GM12892 (cell line): ENCODE measurements at regions not wholly inside any gene's neighbourhood (a gene's known extent, or its start where the extent isn't known, plus 50 kb on each side); places are given as distances from the start of the nearest gene placed in this dataset.

ENCODE experiments used
- DNase-seq: peaks from one replicate; pipeline ENCODE4 v3.0.0; 2011; ENCODE audit not compliant: insufficient read length
- FAIRE-seq: peaks from 2 replicates; lab custom pipeline; 2011; peaks lifted over from hg19 to GRCh38; lab: Jason Lieb, UNC
- POLR2A ChIP-seq: IDR thresholded peaks from 2 replicates; pipeline ENCODE4 v1.6.1; 2011; ENCODE audit warnings: low read depth, low read length, control low read depth
- POLR2AphosphoS5 ChIP-seq: IDR thresholded peaks from 2 replicates; pipeline ENCODE4 v1.6.1; 2011; ENCODE audit warnings: low read depth, low read length, control low read depth
- TAF1 ChIP-seq: IDR thresholded peaks from 2 replicates; pipeline ENCODE4 v1.6.1; 2011; ENCODE audit warnings: low read depth, mild to moderate bottlenecking, control low read depth, low read length, borderline replicate concordance

DNA sequence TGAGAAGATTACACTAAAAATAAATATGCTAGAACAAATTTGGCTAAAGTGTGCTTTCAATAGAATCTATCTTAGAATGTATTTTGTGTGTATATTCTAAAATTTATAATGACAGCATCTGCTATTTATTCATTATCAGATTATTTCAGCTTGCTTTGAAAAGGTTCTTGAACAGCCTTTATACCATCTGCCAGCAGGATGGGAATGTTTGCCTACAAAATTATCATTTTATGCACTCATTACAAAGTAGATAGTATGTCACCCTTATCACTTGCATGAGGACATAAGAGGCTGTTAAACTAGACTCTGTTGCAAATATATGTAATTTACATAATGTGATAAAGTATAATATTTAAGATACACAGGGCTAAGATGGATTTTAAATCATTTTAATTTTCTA, 1286.9 kb upstream of the PCDH20 start:
- TF ChIP-seq POLR2AphosphoS5 (no peak), TAF1 (no peak), POLR2A (no peak)
- FAIRE-seq (no peak), DNase-seq (no peak)

DNA sequence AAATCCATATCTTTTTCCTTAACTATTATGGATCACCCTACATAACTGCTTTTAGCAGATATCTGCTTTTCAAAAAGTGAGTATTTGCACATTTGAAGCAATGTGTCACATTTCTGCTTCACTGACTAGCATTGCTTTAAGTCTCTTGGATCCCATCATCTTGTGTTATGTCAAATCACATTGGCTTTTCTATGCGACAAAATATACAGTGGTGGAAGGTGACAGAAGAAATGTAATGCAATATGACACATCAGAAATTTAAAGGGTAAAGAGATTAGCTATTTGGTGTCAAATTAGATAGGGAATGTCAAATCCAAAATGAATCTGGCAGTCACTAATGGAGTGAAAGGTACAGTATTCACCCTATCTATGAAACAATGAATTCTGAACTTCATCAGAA, 1282.1 kb upstream of the PCDH20 start:
- DNase-seq (no peak), FAIRE-seq (no peak)
- TF ChIP-seq TAF1 (no peak), POLR2A (no peak), POLR2AphosphoS5 (no peak)

DNA sequence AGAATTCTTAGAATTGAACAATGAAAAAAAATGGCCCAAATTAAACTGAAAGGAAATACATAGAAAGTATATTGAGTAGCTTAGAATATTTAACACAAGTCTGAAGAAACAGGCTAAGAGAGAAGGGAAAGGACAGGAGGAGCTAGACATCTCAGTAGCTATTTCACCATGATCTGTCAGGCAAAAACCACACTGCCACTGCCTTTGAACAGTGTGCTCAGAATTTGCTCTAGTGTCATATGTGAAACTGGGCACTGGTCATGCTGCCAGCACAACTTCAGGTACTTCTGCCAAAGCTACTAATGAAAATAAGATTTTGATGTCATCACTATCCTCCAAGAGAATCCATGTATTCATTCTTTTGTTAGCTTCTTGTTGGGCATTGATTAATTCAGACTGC, 1280.8 kb upstream of the PCDH20 start:
- TF ChIP-seq TAF1: no peak
- no peak for TF ChIP-seq POLR2A
- no peak for TF ChIP-seq POLR2AphosphoS5
- DNase-seq (no peak), FAIRE-seq (no peak)

GRCh38 chr13:62687732-62688131, 1272.1 kb upstream of the PCDH20 start:
- DNase-seq: no peak
- TF ChIP-seq TAF1 (no peak), POLR2AphosphoS5 (no peak), POLR2A (no peak)
- FAIRE-seq: no peak

DNA sequence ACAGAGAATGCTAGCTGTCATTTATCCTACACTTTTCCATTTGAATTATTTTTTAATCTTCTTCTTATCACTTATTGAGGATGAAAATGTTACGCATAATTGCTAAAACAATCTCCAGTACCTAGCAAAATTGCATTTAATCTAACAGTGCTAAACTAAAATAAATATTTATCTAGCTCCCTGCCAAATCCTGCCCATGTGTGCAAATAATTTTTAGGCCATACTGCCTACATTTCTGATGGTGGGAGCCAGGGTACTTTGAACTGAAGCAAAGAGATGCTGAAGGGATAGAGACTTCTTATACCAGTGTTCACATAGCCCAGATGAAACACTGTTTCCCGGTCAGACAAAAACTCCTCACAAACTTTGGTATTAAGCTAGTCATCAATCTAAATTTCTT, 1268.7 kb upstream of the PCDH20 start:
- TF ChIP-seq TAF1 (no peak), POLR2A (no peak), POLR2AphosphoS5 (no peak)
- no peak for DNase-seq
- FAIRE-seq: no peak

DNA sequence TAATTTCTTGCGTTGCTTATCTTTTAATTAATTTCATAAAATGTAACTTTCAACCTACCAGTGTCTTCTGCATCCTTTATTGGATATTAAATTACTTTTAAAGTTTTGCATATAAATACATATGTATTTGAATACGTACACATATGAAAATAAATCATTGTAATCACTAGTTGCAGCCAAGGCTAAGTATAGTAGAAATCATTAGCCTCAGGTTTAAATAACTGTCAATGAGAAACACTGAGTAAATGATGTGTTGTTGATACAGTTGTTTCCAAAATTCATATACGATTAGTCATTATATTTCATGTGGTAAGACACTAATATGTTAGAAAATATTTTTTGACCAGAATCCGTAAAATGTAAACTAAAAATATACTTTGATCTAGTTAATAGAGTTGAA, 1267.1 kb upstream of the PCDH20 start:
- DNase-seq (no peak), FAIRE-seq (no peak)
- TF ChIP-seq POLR2AphosphoS5 (no peak), TAF1 (no peak), POLR2A (no peak)

DNA sequence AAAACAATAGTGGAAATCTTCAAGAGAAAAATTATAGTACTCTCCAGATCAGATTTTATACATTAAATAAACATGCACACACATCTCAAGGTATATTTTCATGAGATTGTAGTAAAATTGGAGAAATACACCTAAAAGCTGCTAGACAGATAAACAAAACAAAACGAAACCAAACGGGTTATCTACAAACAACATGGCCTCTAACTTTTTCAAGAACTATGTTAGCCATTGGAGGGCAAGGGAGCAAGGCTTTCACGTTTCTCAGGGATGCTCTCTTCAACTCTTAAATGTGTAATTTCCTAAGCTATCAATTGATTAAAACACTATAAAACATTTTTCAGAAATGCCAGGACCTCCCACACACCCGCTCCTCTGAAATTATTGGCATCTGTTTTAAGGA, 1262.4 kb upstream of the PCDH20 start:
- DNase-seq: no peak
- TF ChIP-seq TAF1 (no peak), POLR2AphosphoS5 (no peak), POLR2A (no peak)
- no peak for FAIRE-seq

GRCh38 chr13:62663767-62664166, 1248.1 kb upstream of the PCDH20 start:
- no peak for TF ChIP-seq POLR2A
- no peak for TF ChIP-seq POLR2AphosphoS5
- TF ChIP-seq TAF1: no peak
- DNase-seq: no peak
- FAIRE-seq: no peak

GRCh38 chr13:62659365-62659764, 1243.7 kb upstream of the PCDH20 start:
- DNase-seq (no peak), FAIRE-seq (no peak)
- TF ChIP-seq POLR2A: no peak
- TF ChIP-seq TAF1: no peak
- TF ChIP-seq POLR2AphosphoS5: no peak

DNA sequence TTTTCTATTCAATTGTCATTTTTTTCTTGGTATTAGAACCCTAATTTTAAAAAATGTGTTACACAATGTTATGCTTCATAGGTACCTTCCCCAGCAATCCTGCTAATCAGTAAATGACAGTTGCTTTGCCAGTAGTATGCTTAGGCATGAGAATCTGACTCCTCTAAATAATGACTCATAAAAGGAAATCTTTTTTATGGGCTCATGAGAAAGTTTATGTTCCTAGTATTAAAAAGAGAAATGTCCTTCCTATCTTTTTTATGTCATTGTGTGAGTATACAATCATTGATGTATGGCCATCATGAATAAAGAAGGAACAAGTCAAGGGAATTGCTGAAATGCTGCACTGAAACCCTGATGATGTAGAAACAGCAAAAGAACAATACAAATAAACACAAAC, 1237.7 kb upstream of the PCDH20 start:
- FAIRE-seq (no peak), DNase-seq (no peak)
- TF ChIP-seq POLR2AphosphoS5 (no peak), POLR2A (no peak)

DNA sequence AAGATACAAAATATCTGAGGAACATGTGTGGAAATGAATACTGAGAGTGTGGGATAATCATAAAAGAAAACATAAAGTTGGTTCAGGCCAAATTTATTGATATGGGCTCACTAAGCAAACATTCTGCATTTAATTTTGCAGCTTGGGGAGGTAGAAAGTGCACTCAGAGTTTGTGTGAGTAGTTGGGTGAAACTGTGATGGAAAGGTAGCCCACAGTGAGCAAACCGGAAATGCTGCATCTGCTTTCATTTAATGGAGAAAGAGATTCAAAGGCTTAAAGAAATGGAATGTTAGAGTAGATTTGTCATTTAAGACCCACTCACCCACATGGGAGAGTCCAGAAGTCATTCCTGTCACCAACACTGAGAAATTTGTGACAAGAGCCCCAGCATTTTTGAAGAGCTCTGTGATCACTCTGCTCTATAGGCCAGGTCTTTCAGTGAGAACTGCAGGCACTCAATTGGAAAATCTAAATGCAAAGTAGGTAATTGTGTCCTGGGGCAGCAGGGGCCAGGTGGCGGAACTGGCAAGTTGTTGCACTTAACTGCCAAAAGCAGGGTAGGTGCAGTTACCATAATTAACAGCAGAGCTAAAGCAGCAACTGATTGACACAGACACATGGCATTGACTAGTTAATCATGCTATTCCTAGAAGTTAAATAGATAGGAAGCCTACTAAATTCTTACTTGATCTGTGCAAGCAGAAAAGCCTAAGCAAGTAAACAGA, 1228.3 kb upstream of the PCDH20 start:
- DNase-seq (no peak), FAIRE-seq (no peak)
- no peak for TF ChIP-seq TAF1

DNA sequence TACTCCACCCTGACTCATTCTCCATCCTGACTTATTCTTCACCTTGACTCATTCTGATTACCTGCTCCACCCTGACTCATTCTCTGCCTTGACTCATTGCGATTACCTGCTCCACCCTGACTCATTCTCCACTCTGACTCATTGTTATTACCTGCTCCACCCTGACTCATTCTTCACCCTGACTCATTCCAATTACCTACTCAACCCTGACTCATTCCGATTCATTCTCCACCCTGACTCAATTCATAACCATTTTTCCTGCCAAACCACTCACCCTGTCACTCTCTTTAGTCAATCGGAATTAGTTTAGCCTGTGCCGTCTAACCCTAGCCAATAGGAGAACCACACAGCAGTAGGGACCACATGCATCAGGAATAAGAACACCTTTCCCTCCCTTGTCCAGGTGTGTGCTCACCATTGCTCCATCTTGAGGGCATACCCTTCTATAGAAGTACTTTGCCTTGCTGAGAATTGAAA, 1227.4 kb upstream of the PCDH20 start:
- DNase-seq (no peak), FAIRE-seq (peak; percentile 9)
- TF ChIP-seq POLR2AphosphoS5: no peak
- no peak for TF ChIP-seq POLR2A
- TF ChIP-seq TAF1: no peak
